T-helper 2 cell treated with Interferon-gamma antibody and Interleukin-4, amounts not matched to agents 5 μg/mL and 100 μg/mL, for 36 hours (primary cell): ENCODE measurements at regions not wholly inside any gene's neighbourhood (a gene's known extent, or its start where the extent isn't known, plus 50 kb on each side); places are given as distances from the start of the nearest gene placed in this dataset.
A peak's percentile ranks its signal among the peaks of the same experiment; 100 is the strongest.
"Not testable (repeated sequence)": the region's sequence is repeated elsewhere in the genome, so short reads cannot be mapped to it uniquely, and the experiment has no call there.

Experiments
- DNase-seq: peaks from one replicate; pipeline ENCODE4 v3.0.0; 2021; ENCODE audit warnings: low spot score
- H3K27ac Mint-ChIP-seq: one replicate; pipeline ENCODE4 v1.8.0; 2021; ENCODE audit warnings: mild to moderate bottlenecking, mixed read lengths
- H3K27me3 Mint-ChIP-seq: one replicate; pipeline ENCODE4 v1.8.0; 2021; ENCODE audit warnings: low read depth, mixed read lengths
- H3K36me3 Mint-ChIP-seq: one replicate; pipeline ENCODE4 v1.8.0; 2021; ENCODE audit warnings: low read depth, mixed read lengths
- H3K4me1 Mint-ChIP-seq: one replicate; pipeline ENCODE4 v1.8.0; 2021; ENCODE audit warnings: low read depth, mixed read lengths
- H3K4me3 Mint-ChIP-seq: one replicate; pipeline ENCODE4 v1.8.0; 2022; ENCODE audit warnings: mild to moderate bottlenecking, moderate library complexity, mixed read lengths
- H3K9me3 Mint-ChIP-seq: one replicate; pipeline ENCODE4 v1.8.0; 2021; ENCODE audit warnings: mixed read lengths

DNA sequence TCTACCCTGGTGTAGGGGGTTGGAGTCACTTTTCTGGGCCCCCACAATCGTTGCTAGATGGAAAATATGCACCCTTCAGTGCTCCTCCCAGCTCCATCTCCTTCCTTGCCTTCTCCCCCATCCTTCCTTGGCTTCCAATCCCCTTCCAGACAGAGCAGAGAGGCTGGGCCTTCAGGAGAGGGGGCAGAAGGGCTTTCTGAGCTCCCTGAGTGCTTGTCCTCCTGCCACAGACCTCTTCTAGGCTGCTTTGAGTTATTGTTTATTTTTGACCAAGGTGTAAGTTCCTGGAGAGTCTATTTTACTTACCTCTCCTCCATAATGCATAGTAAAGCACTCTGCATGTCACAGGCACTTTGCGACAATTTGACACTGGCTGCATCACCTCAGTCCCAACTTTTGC lies 96.4 kb upstream of the CNKSR3 start:
- Mint-ChIP-seq H3K4me1 (peaks cover 17% of the 10 kb centered on the region), H3K27me3 (peaks cover 1% of the 10 kb centered on the region), H3K9me3 (no peaks in the 10 kb centered on the region), H3K27ac (no peak overlapping the region), H3K4me3 (peak overlapping the region; percentile 57), H3K36me3 (no peaks in the 10 kb centered on the region)
- DNase-seq = no peak

DNA sequence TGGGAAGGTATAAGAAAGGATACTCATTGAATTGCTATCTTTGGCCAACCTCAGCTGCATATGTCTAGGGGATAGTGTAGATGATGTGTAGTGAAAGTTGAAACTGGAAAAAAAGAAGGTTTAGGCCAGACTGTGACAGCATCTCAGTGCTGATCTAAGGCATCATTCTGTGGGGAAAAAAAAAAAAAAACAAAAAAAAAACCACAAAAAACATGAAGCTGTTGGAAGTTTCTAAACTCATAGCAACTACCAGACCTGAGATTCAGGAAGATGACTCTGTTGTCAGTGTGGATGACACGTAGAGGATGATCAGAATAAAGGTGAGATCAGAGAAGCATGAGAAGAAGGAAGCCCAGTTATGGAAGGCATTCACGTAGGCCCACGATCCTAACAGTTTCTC lies 100.8 kb upstream of the CNKSR3 start:
- Mint-ChIP-seq H3K36me3 (no peaks in the 10 kb centered on the region), H3K27me3 (no peaks in the 10 kb centered on the region), H3K4me1 (peaks cover 10% of the 10 kb centered on the region), H3K4me3 (no peak overlapping the region), H3K9me3 (no peaks in the 10 kb centered on the region), H3K27ac (no peak overlapping the region)
- DNase-seq = no peak

DNA sequence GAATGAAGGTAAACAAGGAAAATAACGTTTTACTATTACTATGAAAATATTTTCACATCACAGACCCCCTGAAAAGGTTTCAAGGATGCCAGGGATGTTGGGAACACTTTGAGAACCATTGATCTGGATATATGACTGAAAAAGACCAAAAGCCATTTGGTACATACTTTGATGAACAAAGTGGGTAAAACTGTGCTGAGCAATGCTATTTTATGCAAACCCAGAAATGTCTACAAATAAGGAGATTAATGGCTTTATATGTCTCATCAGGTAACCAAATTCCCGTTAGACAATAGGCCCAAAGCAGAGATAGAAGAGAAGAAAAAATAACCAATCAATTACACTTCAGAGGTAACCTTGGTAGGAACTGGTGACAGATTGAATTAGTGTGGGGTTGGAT lies 101.4 kb upstream of the CNKSR3 start:
- H3K36me3 Mint-ChIP-seq = no peaks in the 10 kb centered on the region
- DNase-seq = no peak
- H3K27ac Mint-ChIP-seq = no peak overlapping the region
- H3K4me1 Mint-ChIP-seq = peaks cover 5% of the 10 kb centered on the region
- H3K27me3 Mint-ChIP-seq = no peaks in the 10 kb centered on the region
- no peaks in the 10 kb centered on the region for H3K9me3 Mint-ChIP-seq
- H3K4me3 Mint-ChIP-seq = no peak overlapping the region

DNA sequence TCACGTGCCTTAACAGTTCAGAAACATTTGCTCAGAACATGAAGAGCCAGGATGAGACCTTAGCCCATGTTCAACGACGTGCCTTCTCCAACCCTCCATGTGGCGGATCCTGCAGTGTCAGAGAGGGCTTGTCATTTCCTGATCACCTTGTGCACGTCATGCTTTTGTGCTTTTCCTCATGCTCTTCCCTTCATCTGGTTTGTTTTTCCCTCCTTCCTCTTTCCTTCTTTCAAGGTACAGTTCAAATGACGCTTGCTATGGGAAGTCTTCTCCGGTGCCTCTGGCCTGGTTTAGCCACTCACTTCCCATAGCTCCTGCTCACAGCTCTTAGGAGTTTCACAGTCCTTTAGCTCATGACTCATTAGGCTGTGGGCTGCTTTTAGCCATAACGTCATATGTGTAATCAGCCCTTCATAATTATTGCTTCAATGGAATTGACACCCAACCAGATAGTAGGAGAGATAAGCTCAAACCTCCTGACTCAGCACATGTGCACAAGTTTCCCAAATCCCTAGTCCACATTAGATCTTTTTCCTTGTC lies 102.7 kb upstream of the CNKSR3 start:
- DNase-seq = no peak
- Mint-ChIP-seq H3K27me3 (no peaks in the 10 kb centered on the region), H3K4me1 (peaks cover 4% of the 10 kb centered on the region), H3K27ac (no peak overlapping the region), H3K4me3 (no peak overlapping the region), H3K9me3 (no peaks in the 10 kb centered on the region), H3K36me3 (no peaks in the 10 kb centered on the region)

DNA sequence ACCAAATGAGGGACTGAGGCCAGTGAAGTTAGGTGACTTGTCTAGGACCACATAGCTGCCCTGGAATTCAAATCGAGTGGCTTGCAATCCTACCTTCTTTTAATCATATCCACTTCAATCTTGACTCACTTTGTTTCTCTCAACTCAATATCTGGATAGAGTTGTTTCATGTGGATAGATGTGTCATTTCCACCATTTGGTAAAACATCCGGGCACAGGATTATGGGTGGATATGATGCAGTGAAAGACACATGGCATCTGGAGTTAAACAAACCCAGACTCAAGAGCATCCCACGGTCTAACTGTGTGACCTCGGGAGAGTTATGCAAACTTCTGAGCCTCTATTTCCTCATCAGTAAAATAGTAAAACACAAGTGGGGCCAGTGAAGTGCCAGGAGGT lies 103.6 kb upstream of the CNKSR3 start:
- no peak overlapping the region for H3K27ac Mint-ChIP-seq
- H3K9me3 Mint-ChIP-seq = no peaks in the 10 kb centered on the region
- DNase-seq = no peak
- peaks cover 4% of the 10 kb centered on the region for H3K4me1 Mint-ChIP-seq
- no peak overlapping the region for H3K4me3 Mint-ChIP-seq
- H3K36me3 Mint-ChIP-seq = no peaks in the 10 kb centered on the region
- H3K27me3 Mint-ChIP-seq = no peaks in the 10 kb centered on the region

DNA sequence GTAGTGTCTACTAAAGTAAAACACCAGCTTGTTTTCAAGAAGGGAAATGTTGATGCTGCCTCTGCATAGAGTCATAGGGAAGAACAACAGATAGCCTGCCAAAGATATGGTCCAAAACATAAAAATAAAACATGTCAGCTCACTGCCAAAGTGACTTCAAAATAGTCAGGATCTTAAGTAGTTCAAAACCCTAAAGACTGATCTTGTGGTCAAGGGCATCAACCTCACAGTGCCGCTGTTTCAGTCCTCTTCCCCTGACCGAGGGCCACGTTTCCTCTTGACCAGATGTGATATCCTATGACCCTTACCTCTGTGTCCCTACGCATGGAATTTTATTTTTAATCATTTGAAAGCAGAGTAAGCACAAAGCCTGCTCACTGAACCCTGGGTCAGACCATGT lies 104.2 kb upstream of the CNKSR3 start:
- no peak overlapping the region for H3K4me3 Mint-ChIP-seq
- no peaks in the 10 kb centered on the region for H3K36me3 Mint-ChIP-seq
- DNase-seq = no peak
- no peak overlapping the region for H3K27ac Mint-ChIP-seq
- peaks cover 4% of the 10 kb centered on the region for H3K4me1 Mint-ChIP-seq
- H3K9me3 Mint-ChIP-seq = no peaks in the 10 kb centered on the region
- H3K27me3 Mint-ChIP-seq = peaks cover 2% of the 10 kb centered on the region

DNA sequence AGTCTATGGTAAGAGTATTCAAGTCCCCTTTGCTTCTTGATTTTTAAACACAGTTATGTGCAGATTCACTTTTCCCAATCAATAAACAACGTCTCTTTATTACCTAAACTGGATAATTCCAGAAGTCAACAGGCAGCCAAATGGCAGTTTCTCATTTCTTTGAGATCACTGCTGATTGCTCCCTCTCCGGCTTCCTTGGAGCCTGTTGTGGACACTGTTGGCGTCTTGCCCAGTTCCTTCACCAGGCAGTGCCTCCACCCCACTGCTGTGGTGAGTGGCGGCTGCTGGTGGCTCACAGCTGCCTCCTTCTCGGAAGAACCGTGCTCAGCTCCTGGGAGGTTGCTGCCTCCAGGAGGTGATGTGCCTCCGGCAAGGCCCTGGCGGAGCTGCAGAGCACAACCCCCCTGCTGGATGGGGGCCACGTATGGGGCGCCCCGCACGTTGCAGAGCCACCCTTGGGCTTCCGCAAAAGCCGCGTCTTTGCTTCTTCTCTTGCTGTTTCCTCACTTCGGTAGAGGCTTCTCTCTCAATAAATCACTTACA lies 105.1 kb upstream of the CNKSR3 start:
- Mint-ChIP-seq H3K4me3 (no peak overlapping the region), H3K36me3 (no peaks in the 10 kb centered on the region), H3K9me3 (no peaks in the 10 kb centered on the region), H3K4me1 (peaks cover 4% of the 10 kb centered on the region), H3K27ac (no peak overlapping the region), H3K27me3 (peaks cover 2% of the 10 kb centered on the region)
- DNase-seq = no peak

DNA sequence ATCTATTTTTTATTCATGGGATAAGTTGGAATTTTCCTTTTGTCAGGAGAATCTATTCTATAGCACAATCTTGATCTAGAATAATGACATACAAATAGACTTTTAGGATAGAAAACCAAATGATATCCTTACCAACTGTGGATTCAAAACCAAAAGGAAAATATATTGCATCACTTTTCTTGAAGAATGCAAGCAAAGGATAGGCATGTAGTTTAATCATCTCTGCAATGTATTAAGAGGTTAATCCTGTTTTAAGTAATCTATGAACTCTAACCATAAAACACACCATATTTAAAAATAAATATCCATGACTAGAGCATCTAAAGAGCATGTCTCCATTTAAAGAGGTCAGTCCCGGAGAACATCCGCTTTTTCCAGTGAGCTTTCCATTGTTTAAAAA lies 106.7 kb upstream of the CNKSR3 start:
- Mint-ChIP-seq H3K27ac (no peak overlapping the region), H3K9me3 (no peaks in the 10 kb centered on the region), H3K27me3 (peaks cover 2% of the 10 kb centered on the region), H3K4me3 (no peak overlapping the region), H3K36me3 (no peaks in the 10 kb centered on the region), H3K4me1 (no peaks in the 10 kb centered on the region)
- DNase-seq = no peak

DNA sequence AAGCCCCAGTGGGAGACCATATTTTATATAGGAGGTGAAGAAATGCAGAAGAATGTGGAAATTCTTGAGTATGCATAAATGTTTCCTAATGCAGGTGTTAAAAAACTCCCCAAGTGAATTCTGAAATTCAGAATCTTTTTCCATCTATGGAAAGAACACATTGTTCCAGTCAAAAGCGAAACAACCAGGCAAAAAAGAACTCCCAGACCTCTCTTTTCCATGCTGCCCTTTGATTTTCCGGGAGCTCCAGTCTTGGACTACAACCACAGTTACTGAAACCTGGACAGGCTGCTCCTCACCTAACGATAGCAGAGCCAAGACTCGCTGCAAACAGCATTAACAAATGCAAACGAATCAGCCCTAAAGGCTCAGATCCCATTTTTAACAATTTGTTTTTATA lies 108.7 kb upstream of the CNKSR3 start:
- Mint-ChIP-seq H3K36me3 (no peaks in the 10 kb centered on the region), H3K4me3 (no peak overlapping the region), H3K9me3 (no peaks in the 10 kb centered on the region), H3K27me3 (peaks cover 2% of the 10 kb centered on the region), H3K27ac (no peak overlapping the region), H3K4me1 (no peaks in the 10 kb centered on the region)
- DNase-seq = no peak

DNA sequence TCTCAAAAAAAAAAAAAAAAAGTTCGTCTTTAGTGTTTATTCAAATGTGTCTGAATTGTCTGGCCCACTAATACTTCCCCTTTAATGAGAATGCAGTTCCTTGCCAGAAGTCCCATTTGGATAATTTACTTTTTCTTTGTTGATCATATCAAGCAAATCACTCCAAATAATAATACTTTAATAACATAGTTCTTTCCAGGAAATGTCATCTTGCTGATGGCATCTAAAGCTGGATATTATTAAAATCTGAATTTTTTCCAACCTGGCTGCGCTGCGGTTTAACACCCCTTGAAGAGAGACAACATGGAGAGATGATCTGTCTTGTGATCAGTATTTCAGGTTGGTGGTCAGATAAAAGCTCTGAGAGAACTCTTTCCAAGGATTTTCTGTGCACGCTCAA lies 111.2 kb upstream of the CNKSR3 start:
- Mint-ChIP-seq H3K36me3 (no peaks in the 10 kb centered on the region), H3K27ac (no peak overlapping the region), H3K4me3 (no peak overlapping the region), H3K4me1 (no peaks in the 10 kb centered on the region), H3K27me3 (peaks cover 2% of the 10 kb centered on the region), H3K9me3 (no peaks in the 10 kb centered on the region)
- no peak for DNase-seq

DNA sequence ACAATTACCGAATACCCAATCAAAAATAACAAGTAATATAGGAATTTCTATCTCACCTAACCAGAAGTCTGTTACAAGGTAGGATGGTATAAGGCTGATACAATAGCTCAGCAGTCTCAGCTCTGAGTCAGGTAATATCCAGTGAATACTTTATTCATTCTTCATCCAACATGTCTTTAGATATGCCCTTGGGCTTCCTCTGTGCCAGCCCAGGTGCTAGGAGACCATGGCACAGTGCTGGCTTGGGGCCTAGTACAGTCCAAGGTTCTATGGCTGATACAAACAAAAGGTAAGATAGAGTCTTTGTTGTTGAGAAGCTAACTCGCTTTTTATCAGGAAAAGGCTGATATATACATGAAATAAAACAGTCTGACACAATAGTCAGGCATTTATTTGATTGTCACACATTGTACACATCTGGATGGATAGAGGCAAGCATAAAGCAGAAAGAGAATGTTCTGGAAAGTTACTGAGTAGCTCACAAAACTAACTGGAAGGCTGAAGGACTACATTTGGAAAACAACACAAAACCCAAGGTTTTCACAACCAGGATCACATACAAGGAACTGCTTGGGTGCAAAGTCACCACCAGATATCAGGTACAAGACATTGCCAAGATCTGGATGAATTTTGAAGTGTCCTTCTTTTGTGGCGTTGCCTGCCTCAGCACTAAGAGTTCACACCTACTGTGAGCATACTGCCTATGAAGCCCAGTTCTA lies 110.4 kb upstream of the SCAF8 start:
- Mint-ChIP-seq H3K4me3 (no peak overlapping the region), H3K9me3 (no peaks in the 10 kb centered on the region), H3K36me3 (no peaks in the 10 kb centered on the region), H3K27ac (no peak overlapping the region), H3K27me3 (peaks cover 2% of the 10 kb centered on the region), H3K4me1 (no peaks in the 10 kb centered on the region)
- no peak for DNase-seq

DNA sequence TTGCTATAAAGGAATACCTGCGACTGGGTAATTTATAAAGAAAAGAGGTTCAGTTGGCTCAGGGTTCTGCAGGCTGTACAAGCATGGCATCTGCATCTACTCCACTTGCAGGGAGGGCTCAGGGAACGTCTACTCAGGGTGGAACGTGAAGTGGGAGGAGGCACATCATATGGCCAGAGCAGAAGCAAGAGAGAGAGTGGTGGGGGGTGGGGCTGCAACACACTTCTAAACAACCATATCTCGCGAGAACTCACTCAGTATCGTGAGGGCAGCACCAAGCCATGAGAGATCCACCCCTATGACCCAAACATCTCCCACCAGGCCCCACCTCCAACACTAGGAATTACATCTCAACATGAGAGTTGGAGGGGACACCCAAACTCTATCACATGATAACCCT lies 109.8 kb upstream of the SCAF8 start:
- Mint-ChIP-seq H3K4me1 (no peaks in the 10 kb centered on the region), H3K9me3 (no peaks in the 10 kb centered on the region), H3K36me3 (no peaks in the 10 kb centered on the region), H3K4me3 (no peak overlapping the region), H3K27ac (no peak overlapping the region), H3K27me3 (peaks cover 2% of the 10 kb centered on the region)
- no peak for DNase-seq

DNA sequence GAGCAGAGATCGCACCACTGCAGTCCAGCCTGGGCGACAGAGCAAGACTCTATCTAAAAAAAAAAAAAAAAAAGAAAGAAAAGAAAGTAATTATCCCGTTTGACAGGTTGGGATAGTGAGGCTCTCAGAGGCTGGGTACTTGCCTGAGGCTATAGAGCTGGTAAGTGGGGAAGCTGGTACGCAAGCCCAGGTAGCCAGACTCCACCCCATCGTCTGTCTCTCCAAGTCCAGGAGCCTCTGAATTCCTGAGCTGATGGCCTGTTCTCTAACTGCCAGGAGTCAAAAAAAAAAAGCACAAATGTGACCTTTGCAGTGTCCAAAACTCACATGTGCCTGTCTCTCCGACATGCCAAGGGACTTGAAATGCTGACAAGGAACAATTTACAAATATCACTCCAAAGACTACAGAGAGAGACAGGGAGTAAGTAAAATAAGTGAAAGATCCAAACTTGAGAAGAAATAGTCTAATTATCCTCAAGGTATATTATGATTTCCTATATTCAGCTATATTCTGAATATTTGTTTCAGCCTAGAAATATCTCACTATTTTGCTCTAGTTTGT lies 109.1 kb upstream of the SCAF8 start:
- H3K36me3 Mint-ChIP-seq = no peaks in the 10 kb centered on the region
- H3K9me3 Mint-ChIP-seq = no peaks in the 10 kb centered on the region
- no peak for DNase-seq
- H3K27me3 Mint-ChIP-seq = peaks cover 2% of the 10 kb centered on the region
- no peak overlapping the region for H3K4me3 Mint-ChIP-seq
- no peak overlapping the region for H3K27ac Mint-ChIP-seq
- no peaks in the 10 kb centered on the region for H3K4me1 Mint-ChIP-seq

DNA sequence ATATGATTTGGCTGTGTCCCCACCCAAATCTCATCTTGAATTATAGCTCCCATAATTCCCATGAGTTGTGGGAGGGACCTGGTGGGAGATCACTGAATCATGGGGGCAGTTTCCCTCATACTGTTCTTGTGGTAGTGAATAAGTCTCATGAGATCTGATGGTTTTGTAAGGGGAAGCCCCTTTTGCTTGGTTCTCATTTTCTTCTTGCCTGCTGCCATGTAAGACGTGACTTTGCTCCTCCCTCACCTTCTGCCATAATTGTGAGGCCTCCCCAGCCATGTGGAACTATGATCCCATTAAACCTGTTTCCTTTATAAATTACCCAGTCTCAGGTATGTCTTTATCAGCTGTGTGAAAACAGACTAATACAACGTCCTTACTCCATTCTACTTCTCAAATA lies 108.5 kb upstream of the SCAF8 start:
- not testable (repeated sequence) for H3K27ac Mint-ChIP-seq, DNase-seq, H3K4me3 Mint-ChIP-seq, H3K27me3 Mint-ChIP-seq, H3K9me3 Mint-ChIP-seq, H3K36me3 Mint-ChIP-seq, H3K4me1 Mint-ChIP-seq

DNA sequence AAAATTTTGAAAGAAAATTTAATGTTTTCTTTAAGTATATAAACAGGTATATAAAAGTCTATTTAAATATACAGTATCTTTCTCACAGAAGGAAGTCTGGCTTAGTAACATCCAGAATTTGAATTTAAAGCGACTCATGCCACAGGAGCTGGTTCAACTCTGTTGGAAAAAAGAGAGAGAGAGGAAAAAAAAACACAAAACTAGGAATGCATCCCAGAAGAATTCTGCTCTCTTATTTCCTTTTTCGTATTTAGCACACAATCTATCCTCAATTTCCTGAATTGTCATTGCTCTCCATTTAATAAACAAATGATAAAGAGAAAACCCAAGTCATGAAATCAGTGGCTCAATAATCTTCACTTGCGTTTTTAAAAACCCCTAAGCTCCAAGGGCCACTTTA lies 107.5 kb upstream of the SCAF8 start:
- no peaks in the 10 kb centered on the region for H3K36me3 Mint-ChIP-seq
- no peak overlapping the region for H3K27ac Mint-ChIP-seq
- no peak overlapping the region for H3K4me3 Mint-ChIP-seq
- no peaks in the 10 kb centered on the region for H3K9me3 Mint-ChIP-seq
- no peaks in the 10 kb centered on the region for H3K4me1 Mint-ChIP-seq
- DNase-seq = no peak
- no peaks in the 10 kb centered on the region for H3K27me3 Mint-ChIP-seq
